NCI-H1048 (cell line): ENCODE measurements at regions not wholly inside any gene's neighbourhood (a gene's known extent, or its start where the extent isn't known, plus 50 kb on each side); places are given as distances from the start of the nearest gene placed in this dataset.

Experiments
- DNase-seq: peaks from one replicate; lab custom pipeline; 2025; lab: John Stamatoyannopoulos, UW

- no peak for DNase-seq
Measured at GRCh38 chr10:43778571-43778970, 129.9 kb upstream of the ZNF32 start.

GRCh38 chr10:43775384-43775783 is 126.7 kb upstream of the ZNF32 start:
- DNase-seq: no peak

- DNase-seq: no peak
Measured at GRCh38 chr10:43774234-43774769, 125.6 kb upstream of the ZNF32 start.

GRCh38 chr10:43773736-43774135 is 125.1 kb upstream of the ZNF32 start:
- DNase-seq: no peak

- DNase-seq: no peak
Measured at GRCh38 chr10:43772171-43772570, 123.5 kb upstream of the ZNF32 start.

GRCh38 chr10:43771675-43772074 is 123.0 kb upstream of the ZNF32 start:
- DNase-seq: no peak

- no peak for DNase-seq
Measured at GRCh38 chr10:43765516-43765915, 116.8 kb upstream of the ZNF32 start.

- DNase-seq: no peak
Measured at GRCh38 chr10:43763846-43764245, 115.2 kb upstream of the ZNF32 start.

GRCh38 chr10:43760514-43760913 is 111.8 kb upstream of the ZNF32 start:
- DNase-seq: no peak

GRCh38 chr10:43759216-43759615 is 110.5 kb upstream of the ZNF32 start:
- no peak for DNase-seq

GRCh38 chr10:43756341-43756740 is 107.7 kb upstream of the ZNF32 start:
- DNase-seq: no peak

- no peak for DNase-seq
Measured at GRCh38 chr10:43754569-43755260, 106.0 kb upstream of the ZNF32 start.

- DNase-seq: no peak
Measured at GRCh38 chr10:43753397-43754061, 104.8 kb upstream of the ZNF32 start.

- no peak for DNase-seq
Measured at GRCh38 chr10:43752682-43753081, 104.0 kb upstream of the ZNF32 start.

GRCh38 chr10:43751646-43752045 is 103.0 kb upstream of the ZNF32 start:
- DNase-seq: no peak

- no peak for DNase-seq
Measured at GRCh38 chr10:43749940-43750552, 101.4 kb upstream of the ZNF32 start.

- DNase-seq: no peak
Measured at GRCh38 chr10:43749145-43749576, 100.5 kb upstream of the ZNF32 start.

- no peak for DNase-seq
Measured at GRCh38 chr10:43748560-43748959, 99.9 kb upstream of the ZNF32 start.

GRCh38 chr10:43746906-43747305 is 98.2 kb upstream of the ZNF32 start:
- DNase-seq: no peak

- DNase-seq: no peak
Measured at GRCh38 chr10:43739161-43739560, 90.5 kb upstream of the ZNF32 start.

GRCh38 chr10:43737003-43737402 is 88.3 kb upstream of the ZNF32 start:
- no peak for DNase-seq

GRCh38 chr10:43735907-43736306 is 87.2 kb upstream of the ZNF32 start:
- no peak for DNase-seq

GRCh38 chr10:43734716-43735115 is 86.0 kb upstream of the ZNF32 start:
- no peak for DNase-seq
